ENCODE measurements at regions not wholly inside any gene's neighbourhood (a gene's known extent, or its start where the extent isn't known, plus 50 kb on each side); places are given as distances from the start of the nearest gene placed in this dataset.
"Not testable (repeated sequence)": the region's sequence is repeated elsewhere in the genome, so short reads cannot be mapped to it uniquely, and the experiment has no call there.

GRCh38 chr2:64251497-64252250 lies 107.5 kb upstream of the PELI1 start:
- DNase-seq (ENCODE audit: low read depth in 2 of 2): no peak

GRCh38 chr2:64252251-64252978 lies 108.2 kb upstream of the PELI1 start:
- not testable (repeated sequence) for DNase-seq (ENCODE audit: low read depth in 2 of 2)

DNA sequence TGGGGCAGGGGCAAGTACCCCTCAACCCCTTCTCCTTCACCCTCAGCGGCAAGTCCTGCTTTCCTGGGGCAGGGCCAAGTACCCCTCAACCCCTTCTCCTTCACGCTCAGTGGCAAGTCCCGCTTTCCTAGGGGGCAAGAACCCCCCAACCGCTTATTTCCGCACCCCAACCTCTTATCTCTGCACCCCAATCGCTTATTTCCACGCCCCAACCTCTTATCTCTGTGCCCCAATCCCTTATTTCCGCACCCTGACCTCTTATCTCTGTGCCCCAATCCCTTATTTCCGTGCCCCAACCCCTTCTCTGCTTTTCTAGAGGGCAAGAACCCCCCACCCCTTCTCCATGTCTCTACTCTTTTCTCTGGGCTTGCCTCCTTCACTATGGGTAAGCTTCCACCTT lies 109.2 kb upstream of the PELI1 start:
- not testable (repeated sequence) for DNase-seq (ENCODE audit: low read depth in 2 of 2)

- no peak for DNase-seq (ENCODE audit: low read depth in 2 of 2)
Observed at GRCh38 chr2:64258566-64258965, 114.3 kb upstream of the PELI1 start.

GRCh38 chr2:64259312-64259711 lies 115.1 kb upstream of the PELI1 start:
- no peak for DNase-seq (ENCODE audit: low read depth in 2 of 2)

DNA sequence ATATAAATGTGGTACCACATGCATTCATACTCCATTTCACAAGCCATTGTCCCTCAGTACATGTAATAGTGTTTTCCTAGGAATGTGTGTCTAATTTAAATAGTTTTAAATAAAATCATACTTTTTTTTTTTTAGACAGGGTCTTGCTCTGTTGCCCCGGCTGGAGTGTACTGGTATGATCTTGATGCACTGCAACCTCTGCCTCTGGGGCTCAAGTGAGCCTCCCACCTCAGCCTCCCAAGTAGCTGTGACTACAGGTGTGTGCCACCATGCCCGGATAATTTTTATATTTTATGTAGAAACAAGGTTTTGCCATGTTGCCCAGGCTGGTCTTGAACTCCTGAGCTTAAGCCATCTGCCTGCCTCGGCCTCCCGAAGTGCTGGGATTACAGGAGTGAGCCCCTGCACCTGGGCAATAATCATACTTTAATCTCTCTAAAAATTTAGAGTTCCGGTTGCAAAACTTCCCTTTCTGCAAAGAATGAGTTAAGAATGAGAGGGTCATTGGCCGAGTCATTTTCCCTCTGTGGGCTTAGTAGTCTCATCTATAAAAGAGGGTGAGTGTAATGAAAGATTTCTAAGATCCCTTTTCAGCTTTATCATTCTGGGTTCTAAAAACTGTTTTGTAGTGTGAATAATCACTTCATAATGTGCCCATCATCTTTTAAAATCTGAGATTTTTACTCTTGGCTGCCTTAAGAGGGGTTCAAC lies 116.0 kb upstream of the PELI1 start:
- DNase-seq (ENCODE audit: low read depth in 2 of 2): no peak

- no peak for DNase-seq (ENCODE audit: low read depth in 2 of 2)
Observed at GRCh38 chr2:64260817-64261216, 116.6 kb upstream of the PELI1 start.

GRCh38 chr2:64262071-64262470 lies 117.9 kb upstream of the PELI1 start:
- DNase-seq (ENCODE audit: low read depth in 2 of 2): no peak

- DNase-seq (ENCODE audit: low read depth in 2 of 2): no peak
Observed at GRCh38 chr2:64262816-64263215, 118.6 kb upstream of the PELI1 start.

DNA sequence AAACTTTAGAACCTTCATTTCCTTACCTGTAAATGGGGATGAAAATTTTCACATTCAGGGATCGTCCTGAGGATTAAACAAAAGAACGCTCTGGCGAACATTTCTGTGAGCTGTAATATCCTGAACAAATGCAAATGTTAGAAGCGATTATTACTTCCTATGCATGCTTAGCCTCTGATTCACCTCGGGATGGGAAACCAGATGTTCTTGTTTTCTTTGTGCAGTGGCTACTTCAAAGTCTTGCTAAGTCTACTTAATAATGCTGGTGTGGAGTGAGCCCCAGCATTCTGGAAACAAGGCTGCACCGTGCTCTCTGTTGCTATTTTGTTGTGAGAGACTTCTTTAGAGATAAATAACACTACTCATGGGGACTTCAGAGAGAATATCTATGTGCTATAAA lies 119.1 kb upstream of the PELI1 start:
- no peak for DNase-seq (ENCODE audit: low read depth in 2 of 2)

GRCh38 chr2:64267699-64268098 lies 123.5 kb upstream of the PELI1 start:
- no peak for DNase-seq (ENCODE audit: low read depth in 2 of 2)

DNA sequence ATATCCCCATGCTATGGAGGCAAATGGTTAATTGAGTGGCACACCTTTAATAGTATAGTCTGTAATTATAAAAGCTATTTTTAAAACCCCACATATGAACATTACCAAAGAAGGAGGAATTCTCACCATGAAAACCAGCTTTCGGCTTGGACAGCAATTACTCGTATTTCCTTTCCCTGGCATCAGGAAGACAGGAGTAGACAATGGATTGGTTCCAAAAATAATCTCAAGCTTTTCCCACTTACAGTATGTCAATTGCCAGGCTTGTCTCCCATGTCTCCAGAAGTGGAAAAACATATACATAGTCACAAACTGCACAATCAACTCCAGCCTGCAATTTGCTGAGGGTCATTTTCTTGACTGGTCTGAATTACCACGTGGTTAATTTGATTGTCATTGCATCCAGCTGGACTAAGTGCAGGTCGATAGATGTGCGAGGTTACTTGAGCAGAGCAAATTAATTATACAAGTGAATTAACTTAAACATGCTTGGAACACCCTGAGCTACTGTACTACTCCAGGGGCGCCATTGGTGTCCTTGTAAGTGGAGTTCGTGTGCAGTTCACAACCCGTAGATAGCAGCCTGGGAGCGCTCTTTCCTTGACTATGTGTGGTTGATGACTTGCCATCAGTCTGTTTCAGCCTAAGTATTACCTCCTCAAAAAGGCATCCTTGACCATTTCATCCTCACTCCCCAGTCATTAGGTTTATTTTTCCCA lies 124.3 kb upstream of the PELI1 start:
- DNase-seq (ENCODE audit: low read depth in 2 of 2): no peak

- no peak for DNase-seq (ENCODE audit: low read depth in 2 of 2)
Observed at GRCh38 chr2:64273524-64274398, 129.5 kb upstream of the PELI1 start.

GRCh38 chr2:64274399-64275173 lies 130.4 kb upstream of the PELI1 start:
- no peak for DNase-seq (ENCODE audit: low read depth in 2 of 2)

- DNase-seq (ENCODE audit: low read depth in 2 of 2): no peak
Observed at GRCh38 chr2:64275174-64275466, 130.9 kb upstream of the PELI1 start.

DNA sequence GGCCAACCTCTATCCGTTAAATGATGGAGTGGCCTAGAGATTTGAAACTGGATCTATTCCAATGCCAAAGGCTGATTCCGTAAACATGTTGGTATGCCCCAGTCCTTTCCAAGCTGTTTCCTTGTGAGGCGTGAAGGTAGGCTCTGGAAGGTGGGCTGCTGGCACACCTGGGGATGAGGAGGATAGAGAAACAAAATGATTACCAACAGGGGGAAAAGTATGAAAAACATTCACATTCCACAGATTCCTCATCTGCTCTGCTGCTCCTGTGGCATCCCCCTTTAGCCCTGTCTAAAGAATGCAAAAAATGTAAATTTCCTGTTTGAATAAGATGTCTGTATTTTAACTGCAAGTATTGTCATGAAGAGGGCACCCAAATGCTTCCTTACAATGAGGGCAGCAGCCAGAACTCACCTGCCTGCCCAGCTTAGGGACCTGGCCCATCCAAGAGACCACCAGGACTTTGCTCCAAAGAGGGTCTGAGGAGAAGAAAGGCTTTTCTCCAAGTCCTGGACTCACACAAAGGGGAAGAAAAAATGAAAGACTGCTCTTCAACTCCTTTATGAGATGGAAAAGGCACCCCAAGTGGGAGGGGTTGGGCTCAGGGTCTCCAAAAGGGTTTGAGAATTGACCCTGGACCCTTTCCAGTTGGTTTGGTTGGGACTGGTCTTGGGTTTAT lies 132.3 kb upstream of the PELI1 start:
- no peak for DNase-seq (ENCODE audit: low read depth in 2 of 2)

- no peak for DNase-seq (ENCODE audit: low read depth in 2 of 2)
Observed at GRCh38 chr2:64277101-64277849, 133.1 kb upstream of the PELI1 start.

GRCh38 chr2:64280812-64281211 lies 136.6 kb upstream of the PELI1 start:
- not testable (repeated sequence) for DNase-seq (ENCODE audit: low read depth in 2 of 2)

DNA sequence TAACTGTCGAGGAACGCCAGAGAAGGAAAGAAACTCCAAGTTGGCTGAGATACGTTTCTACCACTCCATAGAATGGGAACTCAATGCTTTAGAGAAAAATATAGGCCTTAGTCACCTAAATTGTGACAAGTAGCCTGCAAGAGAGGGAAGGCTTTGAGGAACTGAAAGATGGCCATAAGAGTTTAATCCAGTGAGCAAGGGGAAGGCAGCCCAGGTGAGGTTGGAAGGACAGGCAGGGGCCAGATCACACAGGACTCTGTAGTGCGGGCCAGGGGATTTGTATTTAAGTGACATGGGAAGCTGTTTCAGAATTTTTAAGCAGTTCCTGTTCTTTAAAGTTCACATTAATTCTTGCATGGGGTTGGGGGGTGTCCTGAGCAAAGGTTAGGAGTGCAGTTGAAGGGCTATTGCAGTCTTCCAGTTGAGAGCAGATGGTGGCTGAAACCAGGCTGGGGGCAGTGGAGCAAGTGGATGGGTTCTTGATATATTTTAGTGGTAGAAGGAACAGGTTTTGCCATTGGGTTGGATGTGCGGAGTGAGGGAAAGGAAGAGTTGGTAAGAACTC lies 138.9 kb upstream of the PELI1 start:
- DNase-seq (ENCODE audit: low read depth in 2 of 2): no peak

All from stimulated activated CD4-positive, alpha-beta T cell treated with anti-CD3 and anti-CD28 coated beads, Interleukin-1b, Interleukin-23, amount 100 ng/mL, for 4 hours (primary cell).